ENCODE measurements at regions not wholly inside any gene's neighbourhood (a gene's known extent, or its start where the extent isn't known, plus 50 kb on each side); places are given as distances from the start of the nearest gene placed in this dataset.

- Histone ChIP-seq H3K36me3 (ENCODE audit: control insufficient read depth, insufficient read depth, low read length) (no peaks in the 10 kb centered on the region), H3K9me3 (ENCODE audit: control insufficient read depth, low read depth, low read length) (no peaks in the 10 kb centered on the region), H3K27me3 (ENCODE audit: control insufficient read depth, insufficient read depth, low read length) (no peaks in the 10 kb centered on the region), H3K27ac (ENCODE audit: low read length) (no peak overlapping the region), H3K4me1 (ENCODE audit: control insufficient read depth, insufficient read depth, low read length) (no peaks in the 10 kb centered on the region), H3K4me3 (ENCODE audit: low read length) (no peak overlapping the region)
- DNase-seq, result no peak
Measured at GRCh38 chr2:166673986-166674385, 179.9 kb upstream of the SCN7A start.

GRCh38 chr2:166671801-166672200, 177.8 kb upstream of the SCN7A start:
- Histone ChIP-seq H3K36me3 (ENCODE audit: control insufficient read depth, insufficient read depth, low read length) (no peaks in the 10 kb centered on the region), H3K4me3 (ENCODE audit: low read length) (no peak overlapping the region), H3K4me1 (ENCODE audit: control insufficient read depth, insufficient read depth, low read length) (no peaks in the 10 kb centered on the region), H3K27ac (ENCODE audit: low read length) (no peak overlapping the region), H3K9me3 (ENCODE audit: control insufficient read depth, low read depth, low read length) (no peaks in the 10 kb centered on the region), H3K27me3 (ENCODE audit: control insufficient read depth, insufficient read depth, low read length) (no peaks in the 10 kb centered on the region)
- no peak for DNase-seq
- 88% methylated on average over 1 of the region's 1 CpG for WGBS (ENCODE audit: insufficient coverage, low lambda C conversion rate)

- WGBS (ENCODE audit: insufficient coverage, low lambda C conversion rate), result no CpG with 5 or more reads among the region's 2 CpGs
- no peak for DNase-seq
Measured at GRCh38 chr2:166671235-166671634, 177.2 kb upstream of the SCN7A start.

GRCh38 chr2:166665991-166666940, 172.2 kb upstream of the SCN7A start:
- Histone ChIP-seq H3K27ac (ENCODE audit: low read length) (no peak overlapping the region), H3K36me3 (ENCODE audit: control insufficient read depth, insufficient read depth, low read length) (no peaks in the 10 kb centered on the region), H3K4me3 (ENCODE audit: low read length) (no peak overlapping the region), H3K4me1 (ENCODE audit: control insufficient read depth, insufficient read depth, low read length) (no peaks in the 10 kb centered on the region), H3K27me3 (ENCODE audit: control insufficient read depth, insufficient read depth, low read length) (no peaks in the 10 kb centered on the region), H3K9me3 (ENCODE audit: control insufficient read depth, low read depth, low read length) (no peaks in the 10 kb centered on the region)
- DNase-seq, result no peak
- WGBS (ENCODE audit: insufficient coverage, low lambda C conversion rate), result no CpG with 5 or more reads among the region's 2 CpGs

More at GRCh38 chr2:166671235-166671634, 177.2 kb upstream of the SCN7A start:
- Histone ChIP-seq H3K4me3 (ENCODE audit: low read length) (no peak overlapping the region), H3K27ac (ENCODE audit: low read length) (no peak overlapping the region), H3K4me1 (ENCODE audit: control insufficient read depth, insufficient read depth, low read length) (no peaks in the 10 kb centered on the region), H3K9me3 (ENCODE audit: control insufficient read depth, low read depth, low read length) (no peaks in the 10 kb centered on the region), H3K36me3 (ENCODE audit: control insufficient read depth, insufficient read depth, low read length) (no peaks in the 10 kb centered on the region), H3K27me3 (ENCODE audit: control insufficient read depth, insufficient read depth, low read length) (no peaks in the 10 kb centered on the region)

- H3K4me1 ChIP-seq (ENCODE audit: control insufficient read depth, insufficient read depth, low read length), result no peaks in the 10 kb centered on the region
- H3K9me3 ChIP-seq (ENCODE audit: control insufficient read depth, low read depth, low read length), result no peaks in the 10 kb centered on the region
- H3K27ac ChIP-seq (ENCODE audit: low read length), result no peak overlapping the region
- H3K27me3 ChIP-seq (ENCODE audit: control insufficient read depth, insufficient read depth, low read length), result no peaks in the 10 kb centered on the region
- H3K4me3 ChIP-seq (ENCODE audit: low read length), result no peak overlapping the region
- H3K36me3 ChIP-seq (ENCODE audit: control insufficient read depth, insufficient read depth, low read length), result no peaks in the 10 kb centered on the region
- DNase-seq, result no peak
- 100% methylated on average over 1 of the region's 3 CpGs for WGBS (ENCODE audit: insufficient coverage, low lambda C conversion rate)
Measured at GRCh38 chr2:166661824-166662223, 167.8 kb upstream of the SCN7A start.

- no peak for DNase-seq
- Histone ChIP-seq H3K4me1 (ENCODE audit: control insufficient read depth, insufficient read depth, low read length) (no peaks in the 10 kb centered on the region), H3K27ac (ENCODE audit: low read length) (no peak overlapping the region), H3K36me3 (ENCODE audit: control insufficient read depth, insufficient read depth, low read length) (no peaks in the 10 kb centered on the region), H3K9me3 (ENCODE audit: control insufficient read depth, low read depth, low read length) (no peaks in the 10 kb centered on the region), H3K27me3 (ENCODE audit: control insufficient read depth, insufficient read depth, low read length) (no peaks in the 10 kb centered on the region), H3K4me3 (ENCODE audit: low read length) (no peak overlapping the region)
- WGBS (ENCODE audit: insufficient coverage, low lambda C conversion rate), result no CpG with 5 or more reads among the region's 2 CpGs
Measured at GRCh38 chr2:166661391-166661790, 167.3 kb upstream of the SCN7A start.

- no peak overlapping the region for H3K27ac ChIP-seq (ENCODE audit: low read length)
- H3K4me1 ChIP-seq (ENCODE audit: control insufficient read depth, insufficient read depth, low read length), result no peaks in the 10 kb centered on the region
- WGBS (ENCODE audit: insufficient coverage, low lambda C conversion rate), result no CpG with 5 or more reads among the region's 1 CpG
- no peaks in the 10 kb centered on the region for H3K27me3 ChIP-seq (ENCODE audit: control insufficient read depth, insufficient read depth, low read length)
- H3K4me3 ChIP-seq (ENCODE audit: low read length), result no peak overlapping the region
- no peaks in the 10 kb centered on the region for H3K9me3 ChIP-seq (ENCODE audit: control insufficient read depth, low read depth, low read length)
- DNase-seq, result no peak
- H3K36me3 ChIP-seq (ENCODE audit: control insufficient read depth, insufficient read depth, low read length), result no peaks in the 10 kb centered on the region
Measured at GRCh38 chr2:166658901-166659300, 164.9 kb upstream of the SCN7A start.

GRCh38 chr2:166653185-166653813, 159.2 kb upstream of the SCN7A start:
- H3K9me3 ChIP-seq (ENCODE audit: control insufficient read depth, low read depth, low read length), result no peaks in the 10 kb centered on the region
- no peaks in the 10 kb centered on the region for H3K36me3 ChIP-seq (ENCODE audit: control insufficient read depth, insufficient read depth, low read length)
- no peaks in the 10 kb centered on the region for H3K4me1 ChIP-seq (ENCODE audit: control insufficient read depth, insufficient read depth, low read length)
- 90% methylated on average over 3 of the region's 4 CpGs for WGBS (ENCODE audit: insufficient coverage, low lambda C conversion rate)
- no peak overlapping the region for H3K27ac ChIP-seq (ENCODE audit: low read length)
- H3K4me3 ChIP-seq (ENCODE audit: low read length), result no peak overlapping the region
- DNase-seq, result no peak
- H3K27me3 ChIP-seq (ENCODE audit: control insufficient read depth, insufficient read depth, low read length), result no peaks in the 10 kb centered on the region

GRCh38 chr2:166651991-166652390, 157.9 kb upstream of the SCN7A start:
- DNase-seq, result no peak
- no peaks in the 10 kb centered on the region for H3K9me3 ChIP-seq (ENCODE audit: control insufficient read depth, low read depth, low read length)
- no peak overlapping the region for H3K4me3 ChIP-seq (ENCODE audit: low read length)

GRCh38 chr2:166651080-166651675, 157.1 kb upstream of the SCN7A start:
- no peak for DNase-seq
- H3K4me1 ChIP-seq (ENCODE audit: control insufficient read depth, insufficient read depth, low read length), result no peaks in the 10 kb centered on the region
- 10% methylated on average over 3 of the region's 4 CpGs for WGBS (ENCODE audit: insufficient coverage, low lambda C conversion rate)
- no peaks in the 10 kb centered on the region for H3K36me3 ChIP-seq (ENCODE audit: control insufficient read depth, insufficient read depth, low read length)
- H3K27ac ChIP-seq (ENCODE audit: low read length), result no peak overlapping the region
- no peaks in the 10 kb centered on the region for H3K9me3 ChIP-seq (ENCODE audit: control insufficient read depth, low read depth, low read length)
- no peaks in the 10 kb centered on the region for H3K27me3 ChIP-seq (ENCODE audit: control insufficient read depth, insufficient read depth, low read length)
- H3K4me3 ChIP-seq (ENCODE audit: low read length), result no peak overlapping the region

More at GRCh38 chr2:166651991-166652390, 157.9 kb upstream of the SCN7A start:
- H3K27me3 ChIP-seq (ENCODE audit: control insufficient read depth, insufficient read depth, low read length), result no peaks in the 10 kb centered on the region
- H3K4me1 ChIP-seq (ENCODE audit: control insufficient read depth, insufficient read depth, low read length), result no peaks in the 10 kb centered on the region
- no peak overlapping the region for H3K27ac ChIP-seq (ENCODE audit: low read length)
- no peaks in the 10 kb centered on the region for H3K36me3 ChIP-seq (ENCODE audit: control insufficient read depth, insufficient read depth, low read length)

Measured in large intestine (tissue), 3 donors.